HepG2 (cell line): ENCODE measurements at regions not wholly inside any gene's neighbourhood (a gene's known extent, or its start where the extent isn't known, plus 50 kb on each side); places are given as distances from the start of the nearest gene placed in this dataset.

Experiments
- ATAC-seq: fragments of 200-7000 bp; cut with Tn5 transposase; 3 replicates; pipeline ENCODE4 v1.9.1; 2020; ENCODE audit warnings: mild to moderate bottlenecking, moderate library complexity
- BruUV-seq: library from RNA; stranded (reverse); fragments of 400-500 nt; replicated peaks from 2 replicates; lab custom pipeline; 2021; lab: Mats Ljungman, UMichigan
- CTCF ChIA-PET: fragments of 300-600 bp; formaldehyde crosslinking; extraction: SDS; loops from one replicate; lab custom pipeline; 2021; ENCODE audit warnings: low total read pairs, inconsistent platforms, low intra/inter-chr PET ratio; lab: Yijun Ruan, JAX
- POLR2A ChIA-PET: fragments of 350-600 bp; sonication (Branson Sonifier 250); formaldehyde crosslinking; loops from one replicate; lab custom pipeline; 2020; ENCODE audit warnings: antibody characterized with exemption, inconsistent platforms; lab: Yijun Ruan, JAX
- DNase-seq: peaks from one replicate; pipeline ENCODE4 v3.0.0-alpha.2; 2015; ENCODE audit warnings: low spot score
- FAIRE-seq: peaks from 3 replicates; lab custom pipeline; 2011; peaks lifted over from hg19 to GRCh38; lab: Jason Lieb, UNC
- H2AFZ ChIP-seq: one replicate; pipeline ENCODE4 v1.6.1; 2011; ENCODE audit warnings: low read length, inconsistent platforms
- H3K27ac ChIP-seq: fragments of 300-600 bp; 3 replicates; pipeline ENCODE4 v1.8.0; 2011; ENCODE audit warnings: mixed run types, mild to moderate bottlenecking, mixed read lengths, low read length, inconsistent platforms; ENCODE audit not compliant: insufficient read depth; ENCODE audit errors: extremely low read length
- H3K27me3 ChIP-seq, 2 experiments: fragments of 200-600 bp in 1 of 2; 2 replicates in 1 of 2; 3 replicates in 1 of 2; pipeline versions ENCODE4 v1.6.0 to v1.8.0; 2011; ENCODE audit warnings: low read length in 2 of 2, mild to moderate bottlenecking in 2 of 2, moderate library complexity in 2 of 2, inconsistent platforms in 1 of 2; ENCODE audit not compliant: insufficient read depth in 2 of 2, control insufficient read depth in 1 of 2
- H3K36me3 ChIP-seq, 2 experiments: fragments of 200-600 bp in 1 of 2; replicated peaks in 1 of 2; 2 replicates in 1 of 2; 3 replicates in 1 of 2; pipeline versions ENCODE4 v1.5.1 to v1.8.0; 2011; ENCODE audit warnings: low read length in 2 of 2, inconsistent platforms in 1 of 2; ENCODE audit not compliant: insufficient read depth in 2 of 2, control insufficient read depth in 1 of 2
- H3K4me1 ChIP-seq: 2 replicates; pipeline ENCODE4 v1.5.1; 2012; ENCODE audit warnings: low read length, inconsistent platforms; ENCODE audit not compliant: insufficient read depth
- H3K4me2 ChIP-seq: 2 replicates; pipeline ENCODE4 v1.6.0; 2011; ENCODE audit warnings: low read depth, low read length, inconsistent platforms
- H3K4me3 ChIP-seq, 3 experiments: fragments of 200-600 bp in 1 of 3; sonication (generic), shearing (Covaris generic) in 1 of 3; replicated peaks in 1 of 3; 2 replicates each; pipeline ENCODE4 v1.5.1; 2011 to 2016; ENCODE audit warnings: low read length in 3 of 3, inconsistent platforms in 2 of 3, low read depth in 2 of 3, mild to moderate bottlenecking in 2 of 3, control low read depth in 1 of 3, mixed read lengths in 1 of 3; ENCODE audit not compliant: insufficient read depth in 1 of 3
- H3K79me2 ChIP-seq: one replicate; pipeline ENCODE4 v1.6.1; 2011; ENCODE audit warnings: low read length, inconsistent platforms; ENCODE audit not compliant: insufficient read depth
- H3K9ac ChIP-seq: 2 replicates; pipeline ENCODE4 v1.6.0; 2011; ENCODE audit warnings: mild to moderate bottlenecking, low read depth, low read length, inconsistent platforms; ENCODE audit not compliant: insufficient read depth
- H3K9me3 ChIP-seq: 2 replicates; pipeline ENCODE4 v1.5.1; 2012; ENCODE audit warnings: mild to moderate bottlenecking, low read length
- H4K20me1 ChIP-seq: 2 replicates; pipeline ENCODE4 v1.6.0; 2011; ENCODE audit warnings: inconsistent platforms, mild to moderate bottlenecking, low read length, moderate library complexity; ENCODE audit not compliant: insufficient read depth
- DMAP1 ChIP-seq: IDR thresholded peaks from 2 replicates; pipeline ENCODE4 v1.6.1; 2016
- GTF3A ChIP-seq: sonication (generic); formaldehyde crosslinking; conservative IDR thresholded peaks from 2 replicates; pipeline ENCODE4 v1.4.0; 2020; ENCODE audit warnings: mild to moderate bottlenecking, missing genetic modification reagents
- JUN ChIP-seq: sonication (generic); formaldehyde crosslinking; IDR thresholded peaks from 2 replicates; pipeline ENCODE4 v1.4.0; 2020; ENCODE audit warnings: mild to moderate bottlenecking, missing genetic modification reagents
- KDM6A ChIP-seq: IDR thresholded peaks from 2 replicates; pipeline ENCODE4 v1.6.1; 2016; ENCODE audit warnings: low read depth
- PAWR ChIP-seq: sonication (generic); formaldehyde crosslinking; IDR thresholded peaks from 2 replicates; pipeline ENCODE4 v1.4.0; 2020; ENCODE audit warnings: missing genetic modification reagents, mild to moderate bottlenecking, borderline replicate concordance
- TCF12 ChIP-seq, 2 experiments: fragments of 450-650 bp in 1 of 2; sonication (generic) in 1 of 2; formaldehyde crosslinking in 1 of 2; IDR thresholded peaks; 2 replicates each; pipeline versions ENCODE4 v1.6.1 to v1.8.0; 2017 to 2022; ENCODE audit warnings: antibody characterized with exemption in 1 of 2, mild to moderate bottlenecking in 1 of 2, missing genetic modification reagents in 1 of 2, moderate library complexity in 1 of 2
- UBTF ChIP-seq: sonication (generic); formaldehyde crosslinking; IDR thresholded peaks from 2 replicates; pipeline ENCODE4 v1.4.0; 2020; ENCODE audit warnings: mild to moderate bottlenecking, missing genetic modification reagents
- XBP1 ChIP-seq: sonication (generic); formaldehyde crosslinking; IDR thresholded peaks from 2 replicates; pipeline ENCODE4 v1.5.0; 2020; ENCODE audit warnings: missing genetic modification reagents
- ZNF30 ChIP-seq: sonication (generic); formaldehyde crosslinking; IDR thresholded peaks from 2 replicates; pipeline ENCODE4 v1.5.0; 2020; ENCODE audit warnings: mild to moderate bottlenecking, missing genetic modification reagents
- ZNF512B ChIP-seq: sonication (generic); formaldehyde crosslinking; IDR thresholded peaks from 2 replicates; pipeline ENCODE4 v1.5.1; 2020; ENCODE audit warnings: missing genetic modification reagents, mild to moderate bottlenecking, borderline replicate concordance
- ZNF562 ChIP-seq: sonication (generic); formaldehyde crosslinking; IDR thresholded peaks from 2 replicates; pipeline ENCODE4 v1.8.0; 2022; ENCODE audit warnings: missing genetic modification reagents, borderline replicate concordance
- WGBS: methylation state at CpG from one replicate; pipeline ENCODE4 v1.1.6; 2017; ENCODE audit warnings: low lambda C conversion rate; 5-methylcytosine and 5-hydroxymethylcytosine counted together
- in situ Hi-C: cut with HindIII; loops from 2 replicates; pipeline ENCODE4 v1.10.0; 2017; ENCODE audit warnings: low pct_unique_long_range_greater_than_20kb; ENCODE audit not compliant: extremely low pct_ligation_motif_present
- intact Hi-C: fragments of 100-400 bp; cut with micrococcal nuclease; formaldehyde crosslinking; loops from one replicate; pipeline ENCODE4 v1.10.0; 2022; ENCODE audit not compliant: unreplicated experiment
- TF ChIP-seq, protein P1 (sequence below): sonication (generic); formaldehyde crosslinking; IDR thresholded peaks from 2 replicates; pipeline ENCODE4 v1.4.0; 2020; ENCODE audit warnings: missing genetic modification reagents

GRCh38 chr14:65943150-65943549 lies 530.6 kb downstream of the FUT8 start:
- Histone ChIP-seq H3K27ac (no peak overlapping the region), H3K4me2 (no peak overlapping the region), H3K4me1 (no peaks in the 10 kb centered on the region), H2AFZ (no peak overlapping the region), H3K4me3 (no peak overlapping the region), H3K9ac (no peak overlapping the region), H4K20me1 (no peaks in the 10 kb centered on the region), H3K79me2 (no peaks in the 10 kb centered on the region), H3K27me3 (no peaks in the 10 kb centered on the region), H3K9me3 (no peaks in the 10 kb centered on the region), H3K36me3 (no peaks in the 10 kb centered on the region)
- CTCF ChIA-PET, result no interaction called here
- no peak for FAIRE-seq
- no peak for ATAC-seq
- TF ChIP-seq KDM6A (CRISPR knock-in tag), result no peak
- in situ Hi-C loops, result no loop called here
- intact Hi-C loops, result no loop called here
- BruUV-seq, result no TSS peak
- POLR2A ChIA-PET, result no interaction called here
- no peak for DNase-seq

DNA sequence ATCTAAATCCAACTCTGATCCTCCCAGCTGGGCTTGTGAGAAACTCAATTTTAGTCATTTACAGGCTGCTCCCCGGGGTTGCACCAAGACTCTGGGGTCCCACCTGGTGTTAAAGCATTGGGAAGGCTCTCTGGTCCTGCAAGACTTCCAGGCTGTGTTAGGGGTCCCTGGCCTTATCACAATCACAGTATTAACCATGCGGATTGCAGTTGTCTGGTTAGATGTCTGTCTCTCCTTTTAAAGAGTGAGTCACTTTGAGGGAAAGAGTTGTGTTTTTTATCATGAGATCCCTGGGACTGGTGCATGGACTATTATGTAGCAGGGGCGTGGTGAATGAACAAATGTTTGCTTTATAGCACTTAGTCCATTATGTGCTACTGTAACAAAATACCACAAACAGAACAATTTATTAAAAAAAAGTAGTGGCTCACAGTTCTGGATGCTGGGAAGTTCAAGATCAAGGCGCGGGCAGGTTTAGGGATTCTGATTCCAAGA lies 531.4 kb downstream of the FUT8 start:
- no peaks in the 10 kb centered on the region for H3K27me3 ChIP-seq
- intact Hi-C loops (no loop called here), in situ Hi-C loops (no loop called here)
- H3K9ac ChIP-seq, result no peak overlapping the region
- ATAC-seq, result no peak
- H2AFZ ChIP-seq, result no peak overlapping the region
- ChIA-PET CTCF (no interaction called here), POLR2A (no interaction called here)
- BruUV-seq, result no TSS peak
- no peaks in the 10 kb centered on the region for H4K20me1 ChIP-seq
- H3K36me3 ChIP-seq, result no peaks in the 10 kb centered on the region
- H3K27ac ChIP-seq, result no peak overlapping the region
- H3K4me2 ChIP-seq, result no peak overlapping the region
- no peaks in the 10 kb centered on the region for H3K9me3 ChIP-seq
- H3K4me3 ChIP-seq, result no peak overlapping the region
- FAIRE-seq, result no peak
- no peak for DNase-seq
- no peaks in the 10 kb centered on the region for H3K79me2 ChIP-seq
- no peaks in the 10 kb centered on the region for H3K4me1 ChIP-seq
- 64% methylated on average over 5 of the region's 5 CpGs for WGBS
- TF ChIP-seq DMAP1 (CRISPR knock-in tag) (no peak), XBP1 (CRISPR knock-in tag) (no peak), TCF12 (IDR thresholded peaks at IDR 0.05) (no peak), TCF12 (CRISPR knock-in tag; IDR thresholded peaks at IDR 0.05) (no peak), GTF3A (CRISPR knock-in tag) (no peak), ZNF512B (no peak), JUN (CRISPR knock-in tag) (no peak), ZNF30 (CRISPR knock-in tag) (no peak), UBTF (no peak), ZNF562 (CRISPR knock-in tag) (no peak), PAWR (CRISPR knock-in tag) (no peak)
- TF ChIP-seq, protein P1, sequence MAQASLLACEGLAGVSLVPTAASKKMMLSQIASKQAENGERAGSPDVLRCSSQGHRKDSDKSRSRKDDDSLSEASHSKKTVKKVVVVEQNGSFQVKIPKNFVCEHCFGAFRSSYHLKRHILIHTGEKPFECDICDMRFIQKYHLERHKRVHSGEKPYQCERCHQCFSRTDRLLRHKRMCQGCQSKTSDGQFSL (CRISPR knock-in tag), result no peak
